ENCODE measurements at regions not wholly inside any gene's neighbourhood (a gene's known extent, or its start where the extent isn't known, plus 50 kb on each side); places are given as distances from the start of the nearest gene placed in this dataset.

- no peak for TF ChIP-seq RARB (CRISPR knock-in tag; IDR thresholded peaks at IDR 0.05)
- TF ChIP-seq PATZ1 (CRISPR knock-in tag; IDR thresholded peaks at IDR 0.05; ENCODE audit: borderline replicate concordance) = no peak
- no peak for TF ChIP-seq ZNF8 (CRISPR knock-in tag; IDR thresholded peaks at IDR 0.05)
- no peak for TF ChIP-seq CSRNP3 (CRISPR knock-in tag; IDR thresholded peaks at IDR 0.05)
- no peak for TF ChIP-seq ZFP30 (CRISPR knock-in tag; IDR thresholded peaks at IDR 0.05)
- no peak for TF ChIP-seq POU6F1 (CRISPR knock-in tag; IDR thresholded peaks at IDR 0.05; ENCODE audit: borderline replicate concordance, low read depth)
Observed at GRCh38 chr2:134195341-134195740, 58.5 kb upstream of the MGAT5 start.

Measured in SK-N-SH treated with all-trans-retinoic acid at 6 μM for 48 hours (cell line).